Peyer's patch (tissue), 4 donors: ENCODE measurements at regions not wholly inside any gene's neighbourhood (a gene's known extent, or its start where the extent isn't known, plus 50 kb on each side); places are given as distances from the start of the nearest gene placed in this dataset.

Source experiments
- DNase-seq, 3 donors: peaks; one replicate each; pipeline ENCODE4 v3.0.0-alpha.2; 2017 to 2019
- H3K27ac ChIP-seq, 4 donors: fragments of 200-600 bp; sonication (generic); one replicate each; pipeline ENCODE4 v1.5.1; 2016 to 2019
- H3K27me3 ChIP-seq, 2 donors: fragments of 200-600 bp; sonication (generic); one replicate each; pipeline ENCODE4 v1.5.1; 2019
- H3K36me3 ChIP-seq, 3 donors: fragments of 200-600 bp; sonication (generic); one replicate each; pipeline ENCODE4 v1.5.1; 2016 to 2019
- H3K4me1 ChIP-seq, 4 donors: fragments of 200-600 bp; sonication (generic); one replicate each; pipeline ENCODE4 v1.5.1; 2016 to 2019
- H3K4me3 ChIP-seq, 4 donors: fragments of 200-600 bp; sonication (generic); 1 replicate in 3 of 4; 2 replicates in 1 of 4; pipeline ENCODE4 v1.5.1; 2016 to 2019; ENCODE audit warnings: mild to moderate bottlenecking in 1 of 4
- H3K9me3 ChIP-seq, 4 donors: fragments of 200-600 bp; sonication (generic); one replicate each; pipeline ENCODE4 v1.5.1; 2016 to 2019; ENCODE audit warnings: mild to moderate bottlenecking in 1 of 4
- POLR2A ChIP-seq, 2 donors: fragments of 450-650 bp; IDR thresholded peaks; one replicate each; pipeline ENCODE4 v1.5.1; 2017; ENCODE audit warnings: antibody characterized with exemption in 2 of 2, mild to moderate bottlenecking in 2 of 2, moderate library complexity in 2 of 2
- TF ChIP-seq, protein P1 (sequence below), 6 experiments: fragments of 450-650 bp in 4 of 6; fragments of 200-600 bp in 2 of 6; sonication (generic) in 1 of 6; IDR thresholded peaks; one replicate each; pipeline ENCODE4 v1.5.1; 2017 to 2019; ENCODE audit warnings: antibody characterized with exemption in 6 of 6, mild to moderate bottlenecking in 3 of 6, moderate library complexity in 1 of 6

GRCh38 chr1:67616394-67616985 is 68.5 kb upstream of the GADD45A start:
- Histone ChIP-seq H3K36me3 (no peaks in the 10 kb centered on the region), H3K27ac (no peak overlapping the region), H3K4me3 (no peak overlapping the region), H3K9me3 (no peaks in the 10 kb centered on the region), H3K27me3 (no peaks in the 10 kb centered on the region), H3K4me1 (peaks cover 0 to 4% (median 0%) of the 10 kb centered on the region in 4 donors)
- no peak for DNase-seq
- TF ChIP-seq, protein P1, sequence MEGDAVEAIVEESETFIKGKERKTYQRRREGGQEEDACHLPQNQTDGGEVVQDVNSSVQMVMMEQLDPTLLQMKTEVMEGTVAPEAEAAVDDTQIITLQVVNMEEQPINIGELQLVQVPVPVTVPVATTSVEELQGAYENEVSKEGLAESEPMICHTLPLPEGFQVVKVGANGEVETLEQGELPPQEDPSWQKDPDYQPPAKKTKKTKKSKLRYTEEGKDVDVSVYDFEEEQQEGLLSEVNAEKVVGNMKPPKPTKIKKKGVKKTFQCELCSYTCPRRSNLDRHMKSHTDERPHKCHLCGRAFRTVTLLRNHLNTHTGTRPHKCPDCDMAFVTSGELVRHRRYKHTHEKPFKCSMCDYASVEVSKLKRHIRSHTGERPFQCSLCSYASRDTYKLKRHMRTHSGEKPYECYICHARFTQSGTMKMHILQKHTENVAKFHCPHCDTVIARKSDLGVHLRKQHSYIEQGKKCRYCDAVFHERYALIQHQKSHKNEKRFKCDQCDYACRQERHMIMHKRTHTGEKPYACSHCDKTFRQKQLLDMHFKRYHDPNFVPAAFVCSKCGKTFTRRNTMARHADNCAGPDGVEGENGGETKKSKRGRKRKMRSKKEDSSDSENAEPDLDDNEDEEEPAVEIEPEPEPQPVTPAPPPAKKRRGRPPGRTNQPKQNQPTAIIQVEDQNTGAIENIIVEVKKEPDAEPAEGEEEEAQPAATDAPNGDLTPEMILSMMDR (IDR thresholded peaks at IDR 0.05) = no peak
- TF ChIP-seq POLR2A (IDR thresholded peaks at IDR 0.05) = no peak

DNA sequence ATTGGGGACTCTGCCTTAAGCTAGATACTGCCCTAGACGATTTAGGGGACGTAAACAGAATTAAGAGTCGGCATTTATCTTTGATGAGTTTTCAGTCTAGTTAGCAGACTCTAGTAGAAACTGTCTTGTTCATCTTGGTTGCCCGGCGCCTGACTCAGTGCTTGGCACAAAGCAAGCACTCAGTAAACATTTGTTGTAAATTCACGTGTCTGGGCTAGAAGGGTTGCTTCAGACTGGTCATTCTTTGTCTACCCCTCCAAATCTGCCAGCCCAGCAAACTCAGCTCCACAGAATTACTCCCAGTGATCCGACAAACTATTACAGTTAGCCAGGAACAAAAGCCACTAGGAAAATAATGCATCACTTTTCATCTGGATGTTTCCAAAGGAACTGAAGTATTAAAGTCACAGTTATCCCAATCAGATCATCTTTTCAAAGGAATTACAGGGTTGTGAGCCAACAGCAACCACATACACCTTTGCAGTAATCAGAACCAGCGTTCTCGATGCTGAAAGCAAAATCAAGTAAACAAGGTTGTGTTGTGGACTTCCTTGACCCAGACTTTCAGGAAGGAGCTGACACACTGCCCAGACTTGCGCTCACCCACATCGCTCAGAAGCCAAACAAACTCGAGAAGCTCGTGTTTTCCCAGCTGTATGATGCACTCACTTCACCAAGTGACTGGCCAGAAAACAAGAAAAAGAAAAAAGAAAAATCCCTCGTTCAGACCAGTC is 66.5 kb upstream of the GADD45A start:
- H3K9me3 ChIP-seq = no peaks in the 10 kb centered on the region
- no peak overlapping the region for H3K4me3 ChIP-seq
- H3K4me1 ChIP-seq = peaks cover 0 to 4% (median 0%) of the 10 kb centered on the region in 4 donors
- TF ChIP-seq, protein P1 (IDR thresholded peaks at IDR 0.05) = no peak
- no peak for TF ChIP-seq POLR2A (IDR thresholded peaks at IDR 0.05)
- peak overlapping the region in 3 of 4 donors; percentile 47 to 59 (median 55) for H3K27ac ChIP-seq
- peak in 1 of 3 donors; percentile 62 for DNase-seq
- H3K36me3 ChIP-seq = no peaks in the 10 kb centered on the region
- H3K27me3 ChIP-seq = no peaks in the 10 kb centered on the region

GRCh38 chr1:67619080-67619479 is 65.9 kb upstream of the GADD45A start:
- Histone ChIP-seq H3K36me3 (no peaks in the 10 kb centered on the region), H3K4me3 (no peak overlapping the region), H3K27me3 (no peaks in the 10 kb centered on the region), H3K27ac (peak overlapping the region in 3 of 4 donors; percentile 15 to 59 (median 55)), H3K9me3 (no peaks in the 10 kb centered on the region), H3K4me1 (peaks cover 0 to 4% (median 0%) of the 10 kb centered on the region in 4 donors)
- no peak for TF ChIP-seq POLR2A (IDR thresholded peaks at IDR 0.05)
- TF ChIP-seq, protein P1 (IDR thresholded peaks at IDR 0.05) = no peak
- no peak for DNase-seq

DNA sequence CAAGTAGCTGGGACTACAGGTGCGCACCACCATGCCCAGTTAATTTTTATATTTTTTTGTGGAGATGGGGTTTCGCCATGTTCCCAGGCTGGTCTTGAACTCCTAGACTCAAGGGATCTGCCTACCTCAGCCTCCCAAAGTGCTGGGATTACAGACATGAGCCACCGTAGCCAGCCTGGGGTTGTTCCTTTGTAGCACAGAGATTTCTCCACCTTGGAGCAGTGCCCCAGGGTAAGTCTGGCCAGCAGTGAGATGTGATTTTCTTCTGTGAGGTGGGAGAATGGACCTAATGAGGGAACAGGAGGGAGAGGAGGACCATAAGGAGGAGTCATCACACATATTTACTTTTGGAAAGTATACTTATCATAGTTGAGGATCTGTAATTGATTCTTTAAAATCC is 61.1 kb upstream of the GADD45A start:
- no peak overlapping the region for H3K27ac ChIP-seq
- H3K9me3 ChIP-seq = no peaks in the 10 kb centered on the region
- no peaks in the 10 kb centered on the region for H3K27me3 ChIP-seq
- peaks cover 0 to under 1% (median 0%) of the 10 kb centered on the region in 4 donors for H3K4me1 ChIP-seq
- no peak for DNase-seq
- H3K36me3 ChIP-seq = no peaks in the 10 kb centered on the region
- no peak overlapping the region for H3K4me3 ChIP-seq
- TF ChIP-seq POLR2A (IDR thresholded peaks at IDR 0.05) = no peak
- TF ChIP-seq, protein P1 (IDR thresholded peaks at IDR 0.05) = no peak

GRCh38 chr1:67624680-67625079 is 60.3 kb upstream of the GADD45A start:
- no peak for DNase-seq
- TF ChIP-seq, protein P1 (IDR thresholded peaks at IDR 0.05) = no peak
- TF ChIP-seq POLR2A (IDR thresholded peaks at IDR 0.05) = no peak
- no peaks in the 10 kb centered on the region for H3K4me1 ChIP-seq
- H3K27ac ChIP-seq = no peak overlapping the region
- H3K36me3 ChIP-seq = no peaks in the 10 kb centered on the region
- H3K9me3 ChIP-seq = no peaks in the 10 kb centered on the region
- no peaks in the 10 kb centered on the region for H3K27me3 ChIP-seq
- no peak overlapping the region for H3K4me3 ChIP-seq
